Stimulated activated naive CD4-positive, alpha-beta T cell (primary cell): ENCODE measurements at regions not wholly inside any gene's neighbourhood (a gene's known extent, or its start where the extent isn't known, plus 50 kb on each side); places are given as distances from the start of the nearest gene placed in this dataset.
"Not testable (repeated sequence)": the region's sequence is repeated elsewhere in the genome, so short reads cannot be mapped to it uniquely, and the experiment has no call there.

ENCODE experiments used
- DNase-seq, 6 experiments: peaks; one replicate each; lab custom pipeline; 2025; lab: John Stamatoyannopoulos, UW

GRCh38 chr11:116044941-116045340 is 540.7 kb upstream of the CADM1 start:
- DNase-seq = no peak

GRCh38 chr11:116044520-116044919 is 540.3 kb upstream of the CADM1 start:
- no peak for DNase-seq

GRCh38 chr11:116043857-116044256 is 539.6 kb upstream of the CADM1 start:
- DNase-seq = no peak

- DNase-seq = not testable (repeated sequence)
Observed at GRCh38 chr11:116043059-116043458, 538.8 kb upstream of the CADM1 start.

GRCh38 chr11:116042146-116042545 is 537.9 kb upstream of the CADM1 start:
- no peak for DNase-seq

- DNase-seq = no peak
Observed at GRCh38 chr11:116037861-116038260, 533.6 kb upstream of the CADM1 start.

GRCh38 chr11:116035977-116036376 is 531.8 kb upstream of the CADM1 start:
- no peak for DNase-seq

- no peak for DNase-seq
Observed at GRCh38 chr11:116033931-116034553, 529.8 kb upstream of the CADM1 start.

- no peak for DNase-seq
Observed at GRCh38 chr11:116030697-116031331, 526.6 kb upstream of the CADM1 start.

GRCh38 chr11:116028506-116028905 is 524.3 kb upstream of the CADM1 start:
- DNase-seq = not testable (repeated sequence)

- no peak for DNase-seq
Observed at GRCh38 chr11:115999437-115999836, 495.2 kb upstream of the CADM1 start.

- DNase-seq = no peak
Observed at GRCh38 chr11:115996808-115997188, 492.6 kb upstream of the CADM1 start.

- no peak for DNase-seq
Observed at GRCh38 chr11:115996125-115996807, 492.1 kb upstream of the CADM1 start.

GRCh38 chr11:115993590-115993989 is 489.4 kb upstream of the CADM1 start:
- DNase-seq = no peak

GRCh38 chr11:115990004-115990447 is 485.8 kb upstream of the CADM1 start:
- DNase-seq = no peak

- DNase-seq = no peak
Observed at GRCh38 chr11:115985896-115986295, 481.7 kb upstream of the CADM1 start.

- no peak for DNase-seq
Observed at GRCh38 chr11:115984228-115984627, 480.0 kb upstream of the CADM1 start.

- DNase-seq = no peak
Observed at GRCh38 chr11:115982666-115983065, 478.5 kb upstream of the CADM1 start.

- no peak for DNase-seq
Observed at GRCh38 chr11:115981814-115982471, 477.7 kb upstream of the CADM1 start.

- DNase-seq = no peak
Observed at GRCh38 chr11:115981104-115981481, 476.9 kb upstream of the CADM1 start.

- DNase-seq = no peak
Observed at GRCh38 chr11:115980337-115981103, 476.3 kb upstream of the CADM1 start.

- no peak for DNase-seq
Observed at GRCh38 chr11:115974703-115975102, 470.5 kb upstream of the CADM1 start.
